GM19467 (cell line): ENCODE measurements at regions not wholly inside any gene's neighbourhood (a gene's known extent, or its start where the extent isn't known, plus 50 kb on each side); places are given as distances from the start of the nearest gene placed in this dataset.

Experiments
- ATAC-seq: cut with Tn5 transposase; IDR thresholded peaks from one replicate; pipeline ENCODE4 v1.9.1; 2021; ENCODE audit warnings: mild to moderate bottlenecking, moderate library complexity; ENCODE audit not compliant: unreplicated experiment

DNA sequence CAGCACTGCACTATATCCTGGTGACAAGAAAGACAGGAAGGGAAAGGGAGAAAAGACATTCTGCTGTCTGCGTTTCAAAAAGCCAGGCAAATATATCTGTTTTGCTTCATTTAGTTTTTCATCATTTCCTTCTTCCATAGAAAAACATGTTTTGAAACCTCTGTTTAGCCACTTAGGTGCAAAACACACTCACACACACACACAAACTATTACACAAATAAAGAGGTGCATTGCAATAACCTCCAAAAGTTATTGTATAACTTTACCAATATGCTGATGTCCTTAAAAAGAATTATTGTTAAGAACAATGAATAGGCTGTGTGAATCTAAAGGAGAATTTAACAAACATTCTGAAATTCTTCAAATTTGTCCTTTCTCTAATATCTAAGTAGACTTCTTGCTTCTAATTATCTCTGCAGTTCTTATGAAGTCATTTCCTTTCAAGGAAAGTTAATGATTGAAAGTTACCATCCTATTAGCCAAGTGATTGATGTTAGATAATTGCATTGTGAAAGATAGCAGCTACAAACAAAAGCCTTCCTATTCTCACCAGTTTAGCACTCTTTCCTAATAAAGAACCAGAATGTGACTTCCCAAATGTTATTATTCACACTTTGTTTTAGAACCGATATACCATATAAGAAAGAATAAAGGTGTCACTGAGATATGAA is 516.7 kb downstream of the KCNJ3 start:
- ATAC-seq, result no peak

DNA sequence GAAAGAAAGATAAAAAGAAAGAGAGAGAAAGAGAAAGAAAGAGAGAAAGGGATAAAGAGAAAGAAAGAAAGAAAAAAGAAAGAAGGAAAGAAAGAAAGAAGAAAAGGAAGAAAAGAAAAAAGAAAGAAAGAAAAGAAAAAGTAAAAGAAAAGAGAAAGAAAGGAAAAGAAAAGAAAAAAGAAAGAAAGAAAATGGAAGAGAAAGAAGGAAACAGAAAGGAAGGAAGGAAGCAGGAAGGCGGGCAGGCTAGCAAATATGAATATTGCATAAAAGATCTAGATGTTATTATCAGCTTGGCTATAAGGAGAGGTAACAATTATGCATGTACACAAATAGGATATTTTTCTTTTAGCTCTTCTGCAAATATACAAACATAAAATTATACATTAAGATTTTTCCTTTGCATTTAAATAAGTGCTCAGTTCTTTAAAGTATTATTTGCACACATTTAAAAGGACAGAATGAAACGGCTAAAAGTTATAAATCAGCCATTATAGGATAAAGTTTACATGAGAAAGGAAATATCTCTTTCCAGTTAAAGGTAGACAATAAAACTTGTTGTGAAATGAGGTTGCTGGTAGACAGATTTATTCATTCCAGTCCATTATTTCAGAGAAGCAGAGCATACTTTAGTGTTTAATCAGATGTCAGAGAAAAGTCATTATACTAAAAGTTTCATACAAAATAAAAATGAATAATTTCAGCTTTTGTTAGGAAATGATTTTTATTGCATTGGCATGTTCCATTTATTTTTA is 511.4 kb downstream of the KCNJ3 start:
- ATAC-seq, result no peak

DNA sequence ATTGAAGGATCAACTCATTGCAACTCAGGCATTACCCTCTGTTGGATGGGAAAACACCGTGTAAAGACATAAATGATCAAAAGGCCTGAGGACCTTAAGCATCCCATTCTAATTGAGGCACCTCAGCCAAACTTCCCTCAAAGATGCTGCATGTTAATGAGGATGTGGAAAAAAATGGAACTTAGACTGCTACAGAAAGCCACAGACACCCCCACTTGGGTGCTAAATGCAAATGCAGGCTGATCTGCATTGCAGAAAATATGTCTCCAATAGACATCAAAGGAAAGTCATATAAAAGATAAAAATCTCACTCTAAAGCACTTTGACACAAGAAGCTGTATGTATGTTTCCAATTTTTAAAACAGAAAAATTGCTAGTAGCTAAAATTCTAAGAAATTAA is 504.7 kb downstream of the KCNJ3 start:
- ATAC-seq, result no peak

DNA sequence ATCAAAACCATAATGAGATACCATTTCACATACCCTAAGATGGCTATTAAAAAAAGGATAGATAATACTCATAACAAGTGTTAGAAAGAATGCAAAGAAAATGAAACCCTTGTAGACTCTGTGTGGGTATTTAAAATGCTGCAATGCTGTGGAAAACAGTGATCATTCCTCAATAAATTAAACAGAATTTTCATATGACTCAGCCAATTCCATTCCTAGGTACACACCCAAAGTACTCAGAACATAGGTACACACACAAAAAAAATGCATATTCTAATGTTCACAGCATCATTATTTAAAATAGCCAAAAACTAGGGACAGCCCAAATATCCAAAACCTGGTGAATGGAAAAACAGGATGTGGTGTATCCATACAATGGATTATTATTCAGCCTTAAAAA is 502.3 kb downstream of the KCNJ3 start:
- ATAC-seq, result no peak

DNA sequence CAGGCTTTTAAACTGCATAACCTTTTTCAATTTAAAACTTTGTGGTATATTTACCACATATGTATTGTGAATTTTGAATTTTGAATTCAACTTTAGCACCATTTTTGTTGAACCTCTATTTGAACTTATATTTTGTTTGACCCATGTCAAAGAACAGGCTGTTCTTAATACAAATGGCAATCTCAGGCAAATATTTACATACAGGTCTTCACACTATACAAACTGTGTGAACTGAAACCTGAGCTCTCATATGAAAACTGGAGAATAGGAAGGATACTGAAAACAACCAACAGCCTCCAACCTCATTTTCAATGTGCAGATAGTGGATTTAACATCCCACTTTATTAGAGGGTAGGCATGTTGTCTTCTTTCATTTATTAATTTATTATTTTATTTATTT is 491.8 kb downstream of the KCNJ3 start:
- no peak for ATAC-seq

DNA sequence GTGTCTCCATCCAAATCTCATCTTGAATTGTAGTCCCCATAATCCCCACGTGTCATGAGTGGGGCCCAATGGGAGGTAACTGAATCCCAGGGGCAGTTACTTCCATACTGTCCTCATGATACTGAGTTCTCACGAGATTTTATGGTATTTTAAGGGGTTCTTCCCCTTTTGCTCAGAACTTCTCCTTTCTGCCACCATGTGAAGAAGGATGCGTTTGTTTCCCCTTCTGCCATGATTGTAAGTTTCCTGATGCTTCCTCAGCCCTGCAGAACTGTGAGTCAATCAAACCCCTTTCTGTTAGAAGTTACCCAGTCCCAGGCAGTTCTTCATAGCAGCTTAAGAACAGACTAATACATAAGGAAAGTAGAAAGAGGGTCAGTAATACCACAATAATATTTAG is 480.4 kb downstream of the KCNJ3 start:
- no peak for ATAC-seq

DNA sequence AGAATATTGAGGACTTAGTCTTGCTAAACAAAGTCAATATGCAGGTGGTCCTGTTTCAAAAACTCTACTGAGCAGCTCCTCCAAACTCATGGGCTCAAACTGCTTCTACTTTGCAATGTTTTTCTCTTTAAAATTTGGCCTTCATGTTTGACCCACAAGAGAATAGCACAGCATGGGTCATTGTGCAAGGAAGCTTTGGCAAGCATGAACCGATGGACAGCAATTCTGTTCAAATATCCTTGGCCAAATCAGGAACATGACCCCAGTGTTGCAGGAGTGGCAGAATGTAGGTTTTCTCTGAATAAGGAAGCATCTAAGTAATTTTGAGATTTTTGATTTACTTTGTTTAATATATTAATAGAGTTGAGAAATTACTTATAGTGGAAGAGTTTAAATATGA is 477.9 kb downstream of the KCNJ3 start:
- ATAC-seq, result no peak

DNA sequence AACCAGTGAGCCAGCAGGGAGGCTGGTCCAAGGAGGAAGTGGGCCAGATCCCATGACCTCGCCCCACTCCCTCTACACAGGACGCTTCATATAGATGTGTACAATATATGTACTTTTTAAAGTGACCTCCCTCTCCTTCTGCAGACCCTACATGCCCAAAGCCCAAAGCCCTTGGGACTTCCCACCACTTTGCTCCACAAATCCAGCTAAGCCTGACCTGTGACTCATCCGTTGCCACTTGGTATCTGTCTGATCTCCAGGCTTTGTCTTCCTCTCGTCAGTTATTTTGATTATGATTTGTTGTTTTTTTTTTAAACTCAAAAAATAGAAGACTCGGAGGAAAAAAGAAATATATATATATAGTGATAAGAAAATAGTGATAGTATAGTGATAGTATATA is 470.8 kb downstream of the KCNJ3 start:
- ATAC-seq, result no peak

DNA sequence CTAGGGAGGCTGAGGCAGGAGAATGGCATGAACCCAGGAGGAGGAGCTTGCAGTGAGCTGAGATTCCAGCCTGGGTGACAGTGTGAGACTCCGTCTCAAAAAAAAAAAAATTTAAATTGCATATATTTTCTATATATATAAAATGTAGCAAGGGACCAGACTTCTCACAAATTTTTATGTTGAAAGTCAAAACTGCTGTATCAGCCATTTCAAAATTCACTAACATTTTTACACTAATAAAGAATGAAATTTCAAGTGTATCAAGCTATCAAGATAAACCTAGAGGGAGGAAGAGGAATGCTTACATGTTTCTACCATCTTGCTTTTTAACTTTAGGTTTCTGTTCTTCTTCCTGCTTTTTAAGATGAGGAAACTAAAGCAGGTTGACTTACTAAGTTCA is 464.0 kb downstream of the KCNJ3 start:
- ATAC-seq, result no peak

DNA sequence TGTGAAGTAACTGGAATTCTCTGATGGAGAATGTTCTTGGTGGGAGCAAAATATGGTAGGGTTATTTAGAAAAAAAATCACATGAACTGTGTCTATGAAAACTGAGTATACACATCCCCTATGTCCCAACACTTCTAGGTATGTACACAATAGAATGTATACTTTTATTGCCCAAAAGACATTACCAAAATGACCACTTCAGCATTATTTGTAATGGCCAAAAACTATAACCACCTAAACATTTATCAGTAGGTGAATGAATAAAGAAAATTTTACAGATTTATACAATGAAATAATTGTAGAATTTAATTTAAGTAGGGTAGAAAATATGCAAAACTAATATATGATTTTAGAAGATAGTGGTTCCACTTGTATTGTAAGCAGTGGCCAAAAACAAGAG is 462.8 kb downstream of the KCNJ3 start:
- no peak for ATAC-seq

DNA sequence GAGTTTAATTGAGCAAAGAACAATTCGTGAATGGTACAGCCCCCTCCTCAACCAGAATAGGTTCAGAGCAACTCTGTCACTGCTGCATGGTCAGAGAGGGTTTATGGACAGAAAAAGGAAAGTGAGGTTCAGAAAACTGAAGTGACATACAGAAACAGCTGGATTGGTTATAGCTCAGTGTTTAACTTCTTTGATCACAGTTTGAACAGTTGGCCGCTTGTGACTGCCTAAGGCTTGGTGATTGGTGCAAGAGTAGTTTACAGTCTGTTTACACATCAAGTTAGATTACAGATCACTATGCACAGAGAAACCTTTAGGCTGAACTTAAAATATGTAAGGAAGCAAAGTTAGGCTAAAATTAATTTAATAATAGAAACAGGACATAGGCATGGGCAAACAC is 459.2 kb downstream of the KCNJ3 start:
- no peak for ATAC-seq

DNA sequence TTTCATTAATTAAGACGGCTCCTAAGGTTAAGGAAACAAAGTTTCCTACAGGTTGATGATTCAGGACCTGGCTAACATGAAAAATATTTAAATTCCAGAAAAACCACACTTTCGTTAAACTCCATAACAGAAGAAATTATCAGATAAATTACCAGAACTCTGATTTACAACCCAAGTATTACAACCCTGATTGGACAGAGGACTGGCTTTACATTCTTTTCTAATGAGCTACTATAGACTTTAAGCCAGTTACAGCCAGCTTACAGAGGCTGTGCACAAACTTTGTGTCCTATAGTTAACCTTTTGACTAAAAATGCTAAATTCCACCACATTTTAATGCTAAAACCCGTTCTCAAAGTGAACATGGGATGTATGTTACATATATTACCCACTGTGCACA is 458.6 kb downstream of the KCNJ3 start:
- no peak for ATAC-seq

DNA sequence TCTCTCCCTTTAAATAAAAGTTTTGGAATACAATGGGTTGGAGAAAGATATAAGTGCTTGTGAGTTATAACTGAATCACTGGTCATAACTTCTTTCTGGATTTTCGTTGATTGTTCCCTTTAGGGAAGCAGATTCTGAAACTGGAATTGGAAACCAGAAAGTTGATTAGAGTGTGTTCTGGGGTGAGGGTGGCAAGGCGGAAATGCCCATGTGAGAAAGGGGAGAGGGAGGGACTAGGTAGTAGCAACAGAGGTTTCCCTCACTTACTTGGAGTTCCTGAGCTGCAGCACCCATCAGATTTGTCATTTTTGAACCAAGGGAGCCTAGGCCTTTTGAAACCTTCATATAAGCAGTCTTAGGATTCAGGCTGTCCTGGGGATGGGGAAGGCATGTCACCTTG is 453.4 kb downstream of the KCNJ3 start:
- no peak for ATAC-seq

DNA sequence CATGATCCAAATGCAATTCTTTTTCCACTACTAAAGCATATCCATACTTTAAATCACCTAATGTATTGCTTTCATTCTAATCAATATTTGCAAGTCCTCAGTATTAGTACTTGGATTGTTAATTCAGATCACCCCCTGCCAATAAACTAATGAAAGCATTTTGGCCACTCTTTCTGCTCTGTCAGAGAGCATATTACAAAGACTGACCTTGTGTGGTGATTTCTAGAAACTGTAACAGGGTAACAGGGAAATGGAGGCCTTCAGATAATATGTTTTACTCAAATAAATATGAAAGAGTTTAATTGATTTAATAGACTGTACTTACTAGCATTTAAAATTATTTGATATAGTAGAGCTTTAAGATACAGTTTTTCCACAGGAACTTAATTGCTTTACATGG is 453.0 kb downstream of the KCNJ3 start:
- ATAC-seq, result no peak

DNA sequence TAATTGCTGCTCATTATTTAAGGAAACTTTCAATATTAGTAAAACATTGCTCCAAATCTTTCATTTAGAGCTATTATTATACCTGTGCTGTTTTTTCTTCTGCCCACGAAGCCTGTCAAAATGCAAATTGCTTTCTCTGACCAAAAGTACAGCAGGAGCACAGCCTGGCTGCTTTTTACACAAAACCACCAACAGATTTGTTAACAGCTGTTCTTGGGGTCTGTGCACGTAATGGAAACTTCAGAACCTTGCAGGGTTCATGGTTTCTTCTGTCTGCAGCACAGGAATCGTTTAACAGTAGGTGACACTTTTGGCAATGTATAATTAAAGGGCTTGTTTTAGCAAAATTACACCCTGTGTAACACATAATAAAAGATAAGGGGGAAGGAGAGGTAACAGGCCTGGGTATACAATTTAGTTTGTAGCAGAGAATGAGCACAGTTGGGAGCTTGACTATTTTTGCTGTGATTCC is 447.3 kb downstream of the KCNJ3 start:
- peak; percentile 99 for ATAC-seq

DNA sequence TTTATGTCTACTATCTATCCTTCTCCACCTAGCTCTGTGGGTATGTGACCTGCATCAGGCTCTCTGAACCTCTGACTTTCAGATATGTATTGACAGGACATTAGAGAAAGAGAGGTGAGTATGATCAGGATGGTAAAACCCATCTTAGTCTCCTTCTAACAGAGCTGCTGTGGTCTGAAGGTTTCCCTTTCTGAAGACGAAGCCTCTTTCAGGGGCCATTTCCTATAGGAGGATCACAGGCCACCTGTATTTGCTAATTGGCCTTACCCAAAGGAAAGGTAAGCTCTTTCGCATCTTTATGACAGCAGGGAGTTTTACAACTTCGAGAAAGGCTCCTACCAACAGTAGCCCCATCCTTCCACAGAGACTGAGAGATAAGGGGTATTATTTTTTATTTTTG is 442.9 kb downstream of the KCNJ3 start:
- no peak for ATAC-seq

DNA sequence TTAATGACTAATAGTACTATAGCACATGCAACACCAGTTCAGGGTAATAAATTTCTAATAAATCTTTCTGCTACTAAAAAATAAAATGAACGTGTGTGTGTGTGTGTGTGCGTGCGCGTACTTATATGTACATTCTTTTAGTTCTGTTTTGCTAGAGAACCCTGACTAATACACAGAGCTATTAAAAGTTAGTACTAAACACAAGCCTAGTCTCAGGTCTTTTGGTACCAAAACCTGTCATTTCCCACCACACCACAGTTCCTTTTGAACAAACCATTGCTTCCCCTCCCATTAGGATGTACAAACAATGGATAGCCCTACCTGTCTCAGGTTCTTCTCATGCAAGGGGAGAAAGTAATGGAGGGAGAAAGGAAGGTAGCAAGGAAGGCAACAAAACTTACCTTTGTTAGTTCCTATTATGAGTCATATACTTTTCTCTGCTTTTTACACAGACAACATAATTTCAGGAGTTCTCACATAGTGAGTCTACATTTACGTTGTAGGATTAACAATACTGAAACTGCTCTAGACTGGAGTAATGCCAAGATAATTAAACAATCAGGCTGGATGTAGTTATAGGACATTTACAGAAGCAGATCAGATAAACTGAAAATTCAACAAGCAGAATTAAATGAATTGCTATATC is 427.2 kb downstream of the KCNJ3 start:
- no peak for ATAC-seq

DNA sequence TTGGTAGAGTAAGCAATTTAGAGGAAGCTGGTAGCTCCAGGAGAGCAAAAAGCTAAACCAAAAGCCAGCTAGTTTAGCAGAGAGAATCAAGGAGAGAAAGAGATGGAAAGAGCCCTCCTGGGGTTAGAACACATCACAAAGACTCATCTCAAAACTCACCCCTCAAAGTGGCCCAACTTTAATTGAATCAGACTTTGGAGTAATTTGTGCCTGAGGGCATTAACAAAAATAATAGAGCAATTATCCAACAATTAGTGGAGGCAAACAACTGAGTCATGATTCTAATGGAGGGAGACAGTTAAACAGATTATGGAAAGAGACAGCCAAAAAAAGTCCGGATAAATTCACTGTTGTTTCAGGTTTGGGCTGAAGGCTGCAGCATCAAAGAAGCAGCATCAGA is 417.4 kb downstream of the KCNJ3 start:
- ATAC-seq, result no peak

DNA sequence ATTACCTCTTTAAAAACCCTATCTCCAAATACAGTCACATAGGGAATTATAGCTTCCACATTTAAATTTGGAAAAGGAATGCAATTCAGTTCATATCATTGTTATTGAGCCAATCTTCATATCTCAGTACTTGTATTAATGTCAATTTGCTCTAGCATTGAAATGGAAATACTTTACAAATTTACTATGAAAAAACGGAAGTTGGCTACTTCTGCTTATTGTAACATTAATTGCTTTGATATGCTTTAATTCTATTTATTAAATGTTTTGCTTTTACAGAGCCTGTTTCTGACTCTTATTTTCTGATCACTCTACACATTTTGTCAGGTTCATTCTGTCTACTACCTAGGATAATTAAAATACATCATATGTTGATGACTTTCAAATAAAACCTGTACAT is 412.6 kb downstream of the KCNJ3 start:
- no peak for ATAC-seq

DNA sequence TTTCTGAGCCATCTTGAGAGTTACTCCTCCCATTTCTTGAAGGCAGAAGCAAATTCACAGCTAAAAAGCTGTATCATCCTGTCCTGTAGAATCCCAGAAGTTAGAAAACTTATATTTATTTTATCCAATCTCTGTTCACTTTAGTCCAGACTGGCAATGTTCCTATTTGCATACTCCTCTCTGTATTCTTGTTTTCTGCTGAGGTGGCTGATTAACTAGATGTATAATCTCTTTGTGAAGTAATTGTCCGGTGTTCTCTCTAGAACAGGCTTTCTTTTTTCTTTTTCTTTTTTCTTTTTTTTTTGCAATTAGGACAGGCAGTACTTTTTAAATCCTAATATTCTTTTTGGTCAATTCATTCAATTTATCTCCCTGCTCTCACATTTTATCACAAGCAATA is 411.0 kb downstream of the KCNJ3 start:
- no peak for ATAC-seq

DNA sequence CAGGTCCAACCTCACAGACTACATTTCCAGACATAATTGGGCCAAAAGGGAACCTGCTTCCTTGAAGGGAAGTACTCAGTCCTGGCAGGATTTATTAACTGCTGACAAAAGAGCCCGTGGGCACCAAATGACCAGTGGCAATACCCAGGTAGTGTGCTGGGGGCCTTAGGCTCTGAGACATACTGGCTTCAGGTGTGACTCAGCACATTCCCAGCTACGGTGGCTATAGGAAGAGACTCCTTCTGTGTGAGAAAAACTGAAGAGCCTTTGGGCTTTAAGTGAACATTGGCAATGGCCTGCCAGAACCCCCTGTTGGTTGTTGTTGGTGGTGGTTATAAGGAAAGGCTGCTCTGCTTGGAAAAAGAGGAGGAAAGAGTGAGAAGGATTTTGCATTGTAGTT is 401.8 kb downstream of the KCNJ3 start:
- ATAC-seq, result no peak

DNA sequence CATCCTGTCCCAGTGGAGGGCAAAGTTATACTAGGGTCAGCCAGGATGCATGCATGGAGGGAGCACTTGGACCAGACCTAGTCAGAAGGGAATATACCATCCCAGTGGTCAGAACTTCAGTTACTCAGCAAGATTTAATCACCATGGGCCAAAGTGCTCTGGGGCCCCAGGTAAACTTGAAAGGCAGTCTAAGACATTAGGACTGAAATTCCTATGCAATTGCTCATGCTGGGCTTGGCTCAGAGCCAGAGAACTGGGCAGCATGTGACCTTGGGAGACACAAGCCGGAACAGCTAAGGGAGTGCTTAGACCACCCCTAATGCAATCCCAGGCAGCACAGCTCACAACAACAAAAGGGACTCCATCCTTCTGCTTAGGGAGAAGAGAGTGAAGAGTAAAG is 401.3 kb downstream of the KCNJ3 start:
- no peak for ATAC-seq
